Brain microvascular endothelial cell (primary cell): ENCODE measurements at regions not wholly inside any gene's neighbourhood (a gene's known extent, or its start where the extent isn't known, plus 50 kb on each side); places are given as distances from the start of the nearest gene placed in this dataset.

ENCODE experiments used
- DNase-seq: peaks from one replicate; pipeline ENCODE4 v3.0.0-alpha.2; 2020
- H3K27ac ChIP-seq: fragments of 250-450 bp; sonication (Bioruptor Pico); 2 replicates; pipeline ENCODE4 v1.5.1; 2020; ENCODE audit warnings: mild to moderate bottlenecking, moderate library complexity
- H3K27me3 ChIP-seq: fragments of 250-450 bp; sonication (Bioruptor Pico); replicated peaks from 2 replicates; pipeline ENCODE4 v1.5.1; 2020; ENCODE audit warnings: mild to moderate bottlenecking
- H3K36me3 ChIP-seq: fragments of 250-450 bp; sonication (Bioruptor Pico); replicated peaks from 2 replicates; pipeline ENCODE4 v1.5.1; 2020; ENCODE audit warnings: mild to moderate bottlenecking
- H3K4me3 ChIP-seq: 2 replicates; pipeline ENCODE4 v1.5.1; 2011; ENCODE audit warnings: low read depth, mild to moderate bottlenecking, control low read depth, low read length, moderate library complexity
- CTCF ChIP-seq: IDR thresholded peaks from 2 replicates; pipeline ENCODE4 v1.5.1; 2011; ENCODE audit warnings: low read depth, mild to moderate bottlenecking, moderate library complexity, low read length, control low read depth, inconsistent platforms; ENCODE audit errors: missing control alignments
- in situ Hi-C: cut with HindIII; loops from 2 replicates; pipeline ENCODE4 v1.10.0; 2017; ENCODE audit warnings: low sequenced_read_pairs, low pct_ligation_motif_present

GRCh38 chr4:170425040-170425439, 335.3 kb upstream of the AADAT start:
- no peak for TF ChIP-seq CTCF
- Histone ChIP-seq H3K27ac (no peak overlapping the region), H3K36me3 (no peaks in the 10 kb centered on the region), H3K27me3 (no peaks in the 10 kb centered on the region), H3K4me3 (no peak overlapping the region)
- DNase-seq = no peak
- in situ Hi-C loops = no loop called here

- DNase-seq = peak; percentile 13
- no peak overlapping the region for H3K4me3 ChIP-seq
- no peaks in the 10 kb centered on the region for H3K36me3 ChIP-seq
- no peaks in the 10 kb centered on the region for H3K27me3 ChIP-seq
- TF ChIP-seq CTCF = no peak
- no peak overlapping the region for H3K27ac ChIP-seq
- in situ Hi-C loops = no loop called here
Measured at GRCh38 chr4:170423137-170423536, 333.4 kb upstream of the AADAT start.

GRCh38 chr4:170420255-170420693, 330.5 kb upstream of the AADAT start:
- H3K27ac ChIP-seq = no peak overlapping the region
- in situ Hi-C loops = no loop called here
- TF ChIP-seq CTCF = no peak
- no peak for DNase-seq
- H3K27me3 ChIP-seq = no peaks in the 10 kb centered on the region
- no peaks in the 10 kb centered on the region for H3K36me3 ChIP-seq
- no peak overlapping the region for H3K4me3 ChIP-seq

GRCh38 chr4:170414961-170415360, 325.2 kb upstream of the AADAT start:
- H3K36me3 ChIP-seq = no peaks in the 10 kb centered on the region
- no peaks in the 10 kb centered on the region for H3K27me3 ChIP-seq
- no peak for DNase-seq
- H3K27ac ChIP-seq = no peak overlapping the region
- TF ChIP-seq CTCF = no peak
- in situ Hi-C loops = no loop called here
- H3K4me3 ChIP-seq = no peak overlapping the region

- no peaks in the 10 kb centered on the region for H3K27me3 ChIP-seq
- no peak overlapping the region for H3K4me3 ChIP-seq
- no peak for TF ChIP-seq CTCF
- in situ Hi-C loops = no loop called here
- no peak for DNase-seq
- no peaks in the 10 kb centered on the region for H3K36me3 ChIP-seq
- H3K27ac ChIP-seq = no peak overlapping the region
Measured at GRCh38 chr4:170414360-170414759, 324.6 kb upstream of the AADAT start.

- H3K27ac ChIP-seq = no peak overlapping the region
- no peak for TF ChIP-seq CTCF
- no peak for DNase-seq
- H3K27me3 ChIP-seq = no peaks in the 10 kb centered on the region
- no peaks in the 10 kb centered on the region for H3K36me3 ChIP-seq
- H3K4me3 ChIP-seq = no peak overlapping the region
- in situ Hi-C loops = no loop called here
Measured at GRCh38 chr4:170413951-170414350, 324.2 kb upstream of the AADAT start.
